K562 (cell line): ENCODE measurements at regions not wholly inside any gene's neighbourhood (a gene's known extent, or its start where the extent isn't known, plus 50 kb on each side); places are given as distances from the start of the nearest gene placed in this dataset.

Source experiments
- ATAC-seq: fragments of 200-7000 bp; cut with Tn5 transposase; 3 replicates; pipeline ENCODE4 v1.9.1; 2020; ENCODE audit warnings: moderate library complexity
- BruUV-seq: library from RNA; stranded (reverse); fragments of 400-500 nt; replicated peaks from 2 replicates; lab custom pipeline; 2021; lab: Mats Ljungman, UMichigan
- CTCF ChIA-PET: fragments of 300-600 bp; formaldehyde crosslinking; extraction: SDS; loops from one replicate; lab custom pipeline; 2021; ENCODE audit warnings: low intra/inter-chr PET ratio; lab: Yijun Ruan, JAX
- POLR2A ChIA-PET: fragments of 300-600, 350-650 bp; sonication (Branson Sonifier 250); formaldehyde crosslinking; extraction: SDS; loops from one replicate; lab custom pipeline; 2021; ENCODE audit warnings: antibody characterized with exemption, inconsistent platforms; lab: Yijun Ruan, JAX
- DNase-seq, 4 experiments: peaks; one replicate each; pipeline versions ENCODE4 v3.0.0 to v3.0.0-alpha.2; 2011 to 2018; ENCODE audit warnings: low spot score in 3 of 4, mixed read lengths in 3 of 4; ENCODE audit errors: extremely low read depth in 1 of 4
- FAIRE-seq: peaks from 2 replicates; lab custom pipeline; 2011; peaks lifted over from hg19 to GRCh38; lab: Jason Lieb, UNC
- H2AFZ ChIP-seq: 2 replicates; pipeline ENCODE4 v1.6.0; 2011; ENCODE audit warnings: low read depth, low read length, control low read depth, inconsistent platforms
- H3K27ac ChIP-seq: fragments of 200-600 bp; 3 replicates; pipeline ENCODE4 v1.8.0; 2011; ENCODE audit warnings: low read depth, mild to moderate bottlenecking, control low read depth, inconsistent platforms, low read length, moderate library complexity, mixed read lengths; ENCODE audit errors: extremely low read depth
- H3K27me3 ChIP-seq, 2 experiments: fragments of 300-600 bp in 1 of 2; 2 replicates in 1 of 2; 3 replicates in 1 of 2; pipeline versions ENCODE4 v1.6.0 to v1.8.0; 2011; ENCODE audit warnings: inconsistent platforms in 2 of 2, low read length in 2 of 2, mild to moderate bottlenecking in 1 of 2, mixed read lengths in 1 of 2, moderate library complexity in 1 of 2; ENCODE audit not compliant: control insufficient read depth in 2 of 2, insufficient read depth in 2 of 2
- H3K36me3 ChIP-seq: fragments of 300-600 bp; 3 replicates; pipeline ENCODE4 v1.8.0; 2011; ENCODE audit warnings: mild to moderate bottlenecking, low read length, inconsistent platforms; ENCODE audit not compliant: control insufficient read depth, insufficient read depth
- H3K4me1 ChIP-seq, 2 experiments: fragments of 200-600 bp in 1 of 2; replicated peaks in 1 of 2; 2 replicates in 1 of 2; 3 replicates in 1 of 2; pipeline versions ENCODE4 v1.5.1 to v1.8.0; 2011; ENCODE audit warnings: inconsistent platforms in 2 of 2, low read length in 2 of 2, mild to moderate bottlenecking in 1 of 2, mixed read lengths in 1 of 2, moderate library complexity in 1 of 2; ENCODE audit not compliant: control insufficient read depth in 2 of 2, insufficient read depth in 2 of 2
- H3K4me2 ChIP-seq: 2 replicates; pipeline ENCODE4 v1.6.1; 2011; ENCODE audit warnings: low read length, control low read depth, inconsistent platforms, mixed read lengths; ENCODE audit not compliant: insufficient read depth
- H3K4me3 ChIP-seq: fragments of 200-600 bp; sonication (generic), shearing (Covaris generic); 2 replicates; pipeline ENCODE4 v1.5.1; 2016; ENCODE audit warnings: control low read depth, inconsistent platforms
- H3K79me2 ChIP-seq: fragments of 200-600 bp; 3 replicates; pipeline ENCODE4 v1.8.0; 2011; ENCODE audit warnings: low read length, inconsistent platforms; ENCODE audit not compliant: control insufficient read depth, insufficient read depth
- H3K9ac ChIP-seq, 2 experiments: 2 replicates each; pipeline versions ENCODE4 v1.6.0 to v1.6.1; 2011; ENCODE audit warnings: low read depth in 2 of 2, low read length in 2 of 2, control low read depth in 1 of 2, inconsistent platforms in 1 of 2, mild to moderate bottlenecking in 1 of 2, mixed read lengths in 1 of 2; ENCODE audit not compliant: insufficient read depth in 1 of 2
- H3K9me1 ChIP-seq: one replicate; pipeline ENCODE4 v1.6.0; 2011; ENCODE audit warnings: inconsistent platforms, mild to moderate bottlenecking, low read length, moderate library complexity; ENCODE audit not compliant: control insufficient read depth, insufficient read depth
- H3K9me3 ChIP-seq: replicated peaks from 2 replicates; pipeline ENCODE4 v1.5.1; 2011; ENCODE audit warnings: low read depth, low read length, inconsistent platforms; ENCODE audit not compliant: control insufficient read depth, insufficient read depth
- H4K20me1 ChIP-seq: replicated peaks from 2 replicates; pipeline ENCODE4 v1.6.1; 2011; ENCODE audit warnings: low read length, inconsistent platforms, mixed read lengths; ENCODE audit not compliant: control insufficient read depth, insufficient read depth
- ADNP ChIP-seq: fragments of 200-800 bp; sonication (Bioruptor generic); IDR thresholded peaks from 2 replicates; pipeline ENCODE4 v1.6.1; 2016; ENCODE audit warnings: missing genetic modification characterization, missing compliant biosample characterization
- C11orf30 ChIP-seq: fragments of 450-650 bp; IDR thresholded peaks from 2 replicates; pipeline ENCODE4 v1.6.1; 2016; ENCODE audit warnings: low read depth, mild to moderate bottlenecking
- FOXK2 ChIP-seq, 2 experiments: fragments of 450-650 bp; IDR thresholded peaks in 1 of 2; conservative IDR thresholded peaks in 1 of 2; 2 replicates each; pipeline ENCODE4 v1.6.1; 2016; ENCODE audit warnings: low read depth in 2 of 2, mild to moderate bottlenecking in 1 of 2
- KAT8 ChIP-seq: fragments of 450-650 bp; IDR thresholded peaks from 2 replicates; pipeline ENCODE4 v1.6.1; 2016; ENCODE audit warnings: low read depth, mild to moderate bottlenecking
- MAZ ChIP-seq, 2 experiments: fragments of 450-650 bp in 1 of 2; sonication (generic) in 1 of 2; formaldehyde crosslinking; IDR thresholded peaks in 1 of 2; conservative IDR thresholded peaks in 1 of 2; 2 replicates each; pipeline versions ENCODE4 v1.4.0 to v1.5.0; 2020; ENCODE audit warnings: mild to moderate bottlenecking in 1 of 2, missing genetic modification reagents in 1 of 2
- MCM3 ChIP-seq: fragments of 450-650 bp; IDR thresholded peaks from 2 replicates; pipeline ENCODE4 v1.6.1; 2016
- MTA3 ChIP-seq: fragments of 450-650 bp; formaldehyde crosslinking; IDR thresholded peaks from 2 replicates; pipeline ENCODE4 v1.6.1; 2017; ENCODE audit warnings: mild to moderate bottlenecking, borderline replicate concordance
- POLR2B ChIP-seq: fragments of 450-650 bp; IDR thresholded peaks from 2 replicates; pipeline ENCODE4 v1.6.1; 2018; ENCODE audit warnings: low read depth; ENCODE audit not compliant: partially characterized antibody
- SETDB1 ChIP-seq: IDR thresholded peaks from one replicate; pipeline ENCODE4 v1.6.1; 2012; ENCODE audit warnings: low read length, control low read depth, inconsistent platforms
- SIX5 ChIP-seq, 2 experiments: IDR thresholded peaks; 2 replicates each; pipeline ENCODE4 v1.6.1; 2011; ENCODE audit warnings: low read length in 2 of 2, borderline replicate concordance in 1 of 2, low read depth in 1 of 2, mild to moderate bottlenecking in 1 of 2, moderate library complexity in 1 of 2; ENCODE audit not compliant: insufficient read depth in 1 of 2
- SMARCB1 ChIP-seq: IDR thresholded peaks from 2 replicates; pipeline ENCODE4 v1.6.1; 2011; ENCODE audit warnings: improper control_type of control experiment, low read depth; ENCODE audit not compliant: insufficient read length
- SUPT5H ChIP-seq: fragments of 450-650 bp; IDR thresholded peaks from 2 replicates; pipeline ENCODE4 v1.6.1; 2016
- TRIM24 ChIP-seq, 2 experiments: fragments of 450-650 bp; IDR thresholded peaks; 2 replicates each; pipeline ENCODE4 v1.6.1; 2016
- ZKSCAN3 ChIP-seq: fragments of 250-450 bp; sonication (Bioruptor Pico); IDR thresholded peaks from 2 replicates; pipeline ENCODE4 v1.4.0; 2020
- ZNF134 ChIP-seq: fragments of 250-450 bp; sonication (Bioruptor Pico); conservative IDR thresholded peaks from 2 replicates; pipeline ENCODE4 v1.4.0; 2020
- ZNF232 ChIP-seq: sonication (generic); formaldehyde crosslinking; IDR thresholded peaks from 2 replicates; pipeline ENCODE4 v1.8.0; 2022; ENCODE audit warnings: mild to moderate bottlenecking, missing genetic modification reagents
- ZNF444 ChIP-seq: fragments of 250-450 bp; sonication (Bioruptor Pico); IDR thresholded peaks from 2 replicates; pipeline ENCODE4 v1.4.0; 2020; ENCODE audit warnings: mild to moderate bottlenecking, moderate library complexity
- WGBS: fragments of 100-300 bp; shearing (Covaris generic); methylation state at CpG from one replicate; pipeline ENCODE4 v1.1.6; 2016; ENCODE audit warnings: low coverage, mixed read lengths; ENCODE audit not compliant: insufficient coverage; ENCODE audit errors: missing lambda C conversion rate; 5-methylcytosine and 5-hydroxymethylcytosine counted together
- in situ Hi-C: fragments of 300-500 bp; cut with MboI; formaldehyde crosslinking; loops from 4 replicates; pipeline ENCODE4 v1.15.0; 2018; ENCODE audit warnings: inconsistent platforms, mixed read lengths
- intact Hi-C: fragments of 100-400 bp; cut with micrococcal nuclease; formaldehyde crosslinking; loops from 2 replicates; pipeline ENCODE4 v1.14.2; 2022
- TF ChIP-seq, protein P1 (sequence below): fragments of 250-450 bp; sonication (Bioruptor Pico); IDR thresholded peaks from 2 replicates; pipeline ENCODE4 v1.4.0; 2020; ENCODE audit warnings: mild to moderate bottlenecking, moderate library complexity
- TF ChIP-seq, protein P2 (sequence below): IDR thresholded peaks from 2 replicates; pipeline ENCODE4 v1.6.1; 2016; ENCODE audit warnings: missing genetic modification characterization, missing compliant biosample characterization

DNA sequence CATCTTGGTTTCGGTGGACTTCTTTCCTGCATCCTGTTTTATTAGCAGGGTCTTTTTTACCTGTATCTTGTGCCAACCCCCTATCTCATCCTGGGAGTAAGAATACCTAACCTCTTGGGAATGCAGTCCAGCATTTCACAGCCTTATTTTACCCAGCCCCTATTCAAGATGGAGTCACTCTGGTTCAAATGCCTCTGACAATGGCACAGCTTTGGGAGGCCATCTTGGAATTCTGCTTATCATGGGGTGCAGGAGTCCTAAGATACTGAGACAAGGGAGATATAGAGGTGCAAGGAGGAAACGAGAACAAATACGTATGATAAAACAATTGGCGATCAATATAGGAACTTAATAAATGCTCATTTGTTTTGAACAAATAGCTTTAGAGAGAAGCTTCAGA lies 1682.2 kb upstream of the AGA start:
- Histone ChIP-seq H3K4me1 (no peaks in the 10 kb centered on the region), H3K9me3 (no peaks in the 10 kb centered on the region), H4K20me1 (no peaks in the 10 kb centered on the region), H2AFZ (no peak overlapping the region), H3K9ac (no peak overlapping the region), H3K4me3 (no peak overlapping the region), H3K36me3 (no peaks in the 10 kb centered on the region), H3K79me2 (no peaks in the 10 kb centered on the region)
- intact Hi-C loops: no loop called here
- WGBS: 2% methylated on average over 4 of the region's 4 CpGs
- CTCF ChIA-PET: no interaction called here
- ATAC-seq: no peak
- no peak for DNase-seq
- in situ Hi-C loops: no loop called here
- TF ChIP-seq SMARCB1: no peak
- no peak for TF ChIP-seq ZNF134 (CRISPR knock-in tag)
- TF ChIP-seq SUPT5H: no peak
- no peak for TF ChIP-seq ZKSCAN3 (CRISPR knock-in tag)
- TF ChIP-seq ADNP (tag): no peak
- no peak for TF ChIP-seq ZNF232 (CRISPR knock-in tag)
- TF ChIP-seq MCM3: no peak
- TF ChIP-seq ZNF444 (CRISPR knock-in tag): no peak
- no peak for TF ChIP-seq C11orf30
- TF ChIP-seq, protein P1, sequence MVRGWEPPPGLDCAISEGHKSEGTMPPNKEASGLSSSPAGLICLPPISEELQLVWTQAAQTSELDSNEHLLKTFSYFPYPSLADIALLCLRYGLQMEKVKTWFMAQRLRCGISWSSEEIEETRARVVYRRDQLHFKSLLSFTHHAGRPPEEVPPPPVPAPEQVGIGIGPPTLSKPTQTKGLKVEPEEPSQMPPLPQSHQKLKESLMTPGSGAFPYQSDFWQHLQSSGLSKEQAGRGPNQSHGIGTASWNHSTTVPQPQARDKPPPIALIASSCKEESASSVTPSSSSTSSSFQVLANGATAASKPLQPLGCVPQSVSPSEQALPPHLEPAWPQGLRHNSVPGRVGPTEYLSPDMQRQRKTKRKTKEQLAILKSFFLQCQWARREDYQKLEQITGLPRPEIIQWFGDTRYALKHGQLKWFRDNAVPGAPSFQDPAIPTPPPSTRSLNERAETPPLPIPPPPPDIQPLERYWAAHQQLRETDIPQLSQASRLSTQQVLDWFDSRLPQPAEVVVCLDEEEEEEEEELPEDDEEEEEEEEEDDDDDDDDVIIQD: no peak
- TF ChIP-seq SETDB1: no peak
- TF ChIP-seq, protein P2, sequence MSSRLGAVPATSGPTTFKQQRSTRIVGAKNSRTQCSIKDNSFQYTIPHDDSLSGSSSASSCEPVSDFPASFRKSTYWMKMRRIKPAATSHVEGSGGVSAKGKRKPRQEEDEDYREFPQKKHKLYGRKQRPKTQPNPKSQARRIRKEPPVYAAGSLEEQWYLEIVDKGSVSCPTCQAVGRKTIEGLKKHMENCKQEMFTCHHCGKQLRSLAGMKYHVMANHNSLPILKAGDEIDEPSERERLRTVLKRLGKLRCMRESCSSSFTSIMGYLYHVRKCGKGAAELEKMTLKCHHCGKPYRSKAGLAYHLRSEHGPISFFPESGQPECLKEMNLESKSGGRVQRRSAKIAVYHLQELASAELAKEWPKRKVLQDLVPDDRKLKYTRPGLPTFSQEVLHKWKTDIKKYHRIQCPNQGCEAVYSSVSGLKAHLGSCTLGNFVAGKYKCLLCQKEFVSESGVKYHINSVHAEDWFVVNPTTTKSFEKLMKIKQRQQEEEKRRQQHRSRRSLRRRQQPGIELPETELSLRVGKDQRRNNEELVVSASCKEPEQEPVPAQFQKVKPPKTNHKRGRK (tag): no peak
- no peak for TF ChIP-seq KAT8
- TF ChIP-seq MAZ (CRISPR knock-in tag; conservative IDR thresholded peaks at IDR 0.05 in 1 of 2, IDR thresholded peaks at IDR 0.05 in 1 of 2): no peak
- TF ChIP-seq TRIM24 (IDR thresholded peaks at IDR 0.05): no peak
- TF ChIP-seq POLR2B: no peak
- TF ChIP-seq MTA3: no peak
- TF ChIP-seq FOXK2 (conservative IDR thresholded peaks at IDR 0.05 in 1 of 2, IDR thresholded peaks at IDR 0.05 in 1 of 2; ENCODE audit: low read depth in 2 of 2): no peak
- TF ChIP-seq SIX5 (IDR thresholded peaks at IDR 0.05; ENCODE audit: borderline replicate concordance in 1 of 2, insufficient read depth in 1 of 2, low read depth in 1 of 2, low read length in 2 of 2): no peak
- TF ChIP-seq, all 486 proteins: peak for 0
- Histone ChIP-seq H3K9me1 (no peaks in the 10 kb centered on the region), H3K4me2 (no peak overlapping the region), H3K27ac (no peak overlapping the region), H3K27me3 (no peaks in the 10 kb centered on the region)
- POLR2A ChIA-PET: no interaction called here
- no TSS peak for BruUV-seq
- FAIRE-seq: no peak
